HG03097 (cell line): ENCODE measurements at regions not wholly inside any gene's neighbourhood (a gene's known extent, or its start where the extent isn't known, plus 50 kb on each side); places are given as distances from the start of the nearest gene placed in this dataset.
"Not testable (repeated sequence)": the region's sequence is repeated elsewhere in the genome, so short reads cannot be mapped to it uniquely, and the experiment has no call there.

Experiments used
- ATAC-seq: cut with Tn5 transposase; IDR thresholded peaks from one replicate; pipeline ENCODE4 v1.9.1; 2021; ENCODE audit not compliant: unreplicated experiment, low FRiP score

- peak; percentile 29 for ATAC-seq
Measured at GRCh38 chr13:79190932-79191331, 215.1 kb downstream of the RBM26 start.

GRCh38 chr13:79187917-79188690 lies 218.0 kb downstream of the RBM26 start:
- no peak for ATAC-seq

GRCh38 chr13:79185580-79185979 lies 220.5 kb downstream of the RBM26 start:
- ATAC-seq: no peak

GRCh38 chr13:79183231-79183630 lies 222.8 kb downstream of the RBM26 start:
- ATAC-seq: no peak

GRCh38 chr13:79173691-79174090 lies 232.4 kb downstream of the RBM26 start:
- ATAC-seq: not testable (repeated sequence)

- not testable (repeated sequence) for ATAC-seq
Measured at GRCh38 chr13:79172924-79173323, 233.1 kb downstream of the RBM26 start.

GRCh38 chr13:79171141-79172061 lies 234.7 kb downstream of the RBM26 start:
- no peak for ATAC-seq

- ATAC-seq: no peak
Measured at GRCh38 chr13:79160818-79161217, 245.2 kb downstream of the RBM26 start.

GRCh38 chr13:79155883-79156282 lies 250.2 kb downstream of the RBM26 start:
- no peak for ATAC-seq

GRCh38 chr13:79149210-79149609 lies 256.8 kb downstream of the RBM26 start:
- no peak for ATAC-seq

GRCh38 chr13:79141082-79141481 lies 265.0 kb downstream of the RBM26 start:
- ATAC-seq: no peak

- ATAC-seq: no peak
Measured at GRCh38 chr13:79128158-79128557, 277.9 kb downstream of the RBM26 start.

GRCh38 chr13:79126706-79127105 lies 279.3 kb downstream of the RBM26 start:
- ATAC-seq: no peak

- no peak for ATAC-seq
Measured at GRCh38 chr13:79124183-79124582, 281.9 kb downstream of the RBM26 start.

GRCh38 chr13:79121286-79121685 lies 284.8 kb downstream of the RBM26 start:
- no peak for ATAC-seq

- no peak for ATAC-seq
Measured at GRCh38 chr13:79119578-79120107, 286.4 kb downstream of the RBM26 start.

- no peak for ATAC-seq
Measured at GRCh38 chr13:79112016-79112415, 294.0 kb downstream of the RBM26 start.

GRCh38 chr13:79108914-79109643 lies 297.0 kb downstream of the RBM26 start:
- ATAC-seq: no peak

- ATAC-seq: no peak
Measured at GRCh38 chr13:79098596-79098995, 307.5 kb downstream of the RBM26 start.

GRCh38 chr13:79097201-79097600 lies 308.9 kb downstream of the RBM26 start:
- no peak for ATAC-seq

- ATAC-seq: no peak
Measured at GRCh38 chr13:79096099-79096498, 310.0 kb downstream of the RBM26 start.
